ENCODE measurements at regions not wholly inside any gene's neighbourhood (a gene's known extent, or its start where the extent isn't known, plus 50 kb on each side); places are given as distances from the start of the nearest gene placed in this dataset.
"Not testable (repeated sequence)": the region's sequence is repeated elsewhere in the genome, so short reads cannot be mapped to it uniquely, and the experiment has no call there.

DNA sequence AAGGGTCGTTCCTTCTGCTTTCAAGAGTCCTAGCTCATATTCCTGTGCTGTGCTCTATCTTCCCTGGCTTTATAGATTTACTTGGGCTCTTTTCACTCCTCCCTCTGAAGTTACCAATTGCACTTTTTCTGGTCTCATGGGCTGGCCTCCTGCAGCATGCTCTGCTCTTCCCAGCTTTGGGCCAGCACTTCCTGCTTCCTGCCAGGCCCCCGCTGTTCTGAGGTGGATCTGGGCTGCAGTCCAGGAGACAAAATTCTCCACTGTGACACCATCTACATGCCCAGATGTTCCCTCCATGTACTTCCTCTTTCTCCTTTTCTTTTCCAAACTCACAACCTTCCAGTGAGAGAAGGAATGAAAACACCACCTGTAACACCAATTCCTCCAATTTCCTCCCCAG lies 145.2 kb upstream of the PLGLB2 start:
- TF ChIP-seq, protein P1, sequence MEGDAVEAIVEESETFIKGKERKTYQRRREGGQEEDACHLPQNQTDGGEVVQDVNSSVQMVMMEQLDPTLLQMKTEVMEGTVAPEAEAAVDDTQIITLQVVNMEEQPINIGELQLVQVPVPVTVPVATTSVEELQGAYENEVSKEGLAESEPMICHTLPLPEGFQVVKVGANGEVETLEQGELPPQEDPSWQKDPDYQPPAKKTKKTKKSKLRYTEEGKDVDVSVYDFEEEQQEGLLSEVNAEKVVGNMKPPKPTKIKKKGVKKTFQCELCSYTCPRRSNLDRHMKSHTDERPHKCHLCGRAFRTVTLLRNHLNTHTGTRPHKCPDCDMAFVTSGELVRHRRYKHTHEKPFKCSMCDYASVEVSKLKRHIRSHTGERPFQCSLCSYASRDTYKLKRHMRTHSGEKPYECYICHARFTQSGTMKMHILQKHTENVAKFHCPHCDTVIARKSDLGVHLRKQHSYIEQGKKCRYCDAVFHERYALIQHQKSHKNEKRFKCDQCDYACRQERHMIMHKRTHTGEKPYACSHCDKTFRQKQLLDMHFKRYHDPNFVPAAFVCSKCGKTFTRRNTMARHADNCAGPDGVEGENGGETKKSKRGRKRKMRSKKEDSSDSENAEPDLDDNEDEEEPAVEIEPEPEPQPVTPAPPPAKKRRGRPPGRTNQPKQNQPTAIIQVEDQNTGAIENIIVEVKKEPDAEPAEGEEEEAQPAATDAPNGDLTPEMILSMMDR (IDR thresholded peaks at IDR 0.05): not testable (repeated sequence)
- TF ChIP-seq EZH2 (IDR thresholded peaks at IDR 0.05; ENCODE audit: borderline replicate concordance, insufficient read depth, low read depth, low read length, poor library complexity, severe bottlenecking): not testable (repeated sequence)
